GM12865 (cell line): ENCODE measurements at regions not wholly inside any gene's neighbourhood (a gene's known extent, or its start where the extent isn't known, plus 50 kb on each side); places are given as distances from the start of the nearest gene placed in this dataset.

Experiments used
- DNase-seq: peaks from one replicate; pipeline ENCODE4 v3.0.0; 2010; ENCODE audit warnings: low read depth
- H3K4me3 ChIP-seq: 2 replicates; pipeline ENCODE4 v1.5.1; 2011; ENCODE audit warnings: mild to moderate bottlenecking, low read depth, low read length, control low read depth
- TF ChIP-seq, protein P1 (sequence below): IDR thresholded peaks from 2 replicates; pipeline ENCODE4 v1.5.1; 2011; ENCODE audit warnings: low read length, control low read depth, low read depth, inconsistent platforms; ENCODE audit not compliant: insufficient read depth; ENCODE audit errors: missing control alignments

DNA sequence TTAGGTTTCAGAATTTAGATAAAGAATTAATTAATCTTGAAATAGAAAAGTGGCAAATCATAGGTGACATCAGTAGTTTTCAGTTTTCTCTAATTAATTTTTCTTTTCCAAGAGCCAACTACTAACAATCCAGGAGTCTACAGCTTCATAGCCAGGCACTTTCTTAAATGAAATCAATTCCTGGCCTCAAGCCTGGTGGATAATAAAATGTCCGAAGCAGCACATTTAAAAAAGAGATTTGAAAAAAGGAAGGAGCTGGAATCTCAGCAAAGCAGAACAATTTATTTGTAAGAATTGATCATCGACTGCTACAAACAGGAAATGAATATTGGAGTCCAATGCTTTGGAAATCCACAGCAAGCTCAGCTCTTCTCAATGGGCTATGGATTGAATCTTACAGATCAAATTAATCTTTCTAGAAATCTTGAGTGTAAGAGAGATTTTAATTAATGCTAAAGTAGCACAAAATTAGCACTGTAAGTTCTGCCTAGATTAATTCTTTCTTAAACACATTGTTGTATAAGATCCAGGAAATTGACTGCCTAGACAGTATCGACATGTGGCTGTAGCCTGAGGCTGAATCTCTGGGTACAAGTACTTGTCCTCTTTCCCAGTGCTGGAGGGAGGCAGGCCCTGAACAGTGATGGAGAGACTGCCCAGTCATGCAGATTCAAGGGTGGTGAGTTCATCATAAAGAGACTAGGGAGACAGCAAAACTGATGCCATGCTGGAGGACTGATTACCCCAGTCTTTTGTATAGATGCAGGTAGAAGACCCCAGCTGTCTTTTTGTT is 167.8 kb upstream of the POU2AF2 start:
- DNase-seq = no peak
- no peak overlapping the region for H3K4me3 ChIP-seq
- TF ChIP-seq, protein P1, sequence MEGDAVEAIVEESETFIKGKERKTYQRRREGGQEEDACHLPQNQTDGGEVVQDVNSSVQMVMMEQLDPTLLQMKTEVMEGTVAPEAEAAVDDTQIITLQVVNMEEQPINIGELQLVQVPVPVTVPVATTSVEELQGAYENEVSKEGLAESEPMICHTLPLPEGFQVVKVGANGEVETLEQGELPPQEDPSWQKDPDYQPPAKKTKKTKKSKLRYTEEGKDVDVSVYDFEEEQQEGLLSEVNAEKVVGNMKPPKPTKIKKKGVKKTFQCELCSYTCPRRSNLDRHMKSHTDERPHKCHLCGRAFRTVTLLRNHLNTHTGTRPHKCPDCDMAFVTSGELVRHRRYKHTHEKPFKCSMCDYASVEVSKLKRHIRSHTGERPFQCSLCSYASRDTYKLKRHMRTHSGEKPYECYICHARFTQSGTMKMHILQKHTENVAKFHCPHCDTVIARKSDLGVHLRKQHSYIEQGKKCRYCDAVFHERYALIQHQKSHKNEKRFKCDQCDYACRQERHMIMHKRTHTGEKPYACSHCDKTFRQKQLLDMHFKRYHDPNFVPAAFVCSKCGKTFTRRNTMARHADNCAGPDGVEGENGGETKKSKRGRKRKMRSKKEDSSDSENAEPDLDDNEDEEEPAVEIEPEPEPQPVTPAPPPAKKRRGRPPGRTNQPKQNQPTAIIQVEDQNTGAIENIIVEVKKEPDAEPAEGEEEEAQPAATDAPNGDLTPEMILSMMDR = no peak

DNA sequence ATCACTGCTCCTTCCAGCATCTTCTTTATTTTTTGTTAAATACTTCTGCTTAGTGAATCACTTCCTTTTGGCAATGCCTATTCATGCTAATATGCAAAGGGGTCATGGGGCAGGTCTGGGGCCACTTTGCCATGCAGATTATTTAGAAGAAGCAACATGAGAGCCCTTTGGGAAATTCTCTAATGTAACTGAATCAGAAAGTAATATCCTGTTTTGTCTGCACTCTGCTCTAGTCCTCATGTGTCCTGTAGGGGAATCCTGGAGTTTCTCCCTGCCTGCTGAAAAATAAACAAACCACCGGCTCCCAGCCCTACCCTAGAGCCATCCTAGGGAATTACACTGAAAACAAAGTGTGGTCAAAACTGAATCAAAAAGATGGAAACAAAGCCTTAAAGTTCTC is 176.5 kb upstream of the POU2AF2 start:
- DNase-seq = no peak
- TF ChIP-seq, protein P1 = no peak
- H3K4me3 ChIP-seq = no peak overlapping the region

DNA sequence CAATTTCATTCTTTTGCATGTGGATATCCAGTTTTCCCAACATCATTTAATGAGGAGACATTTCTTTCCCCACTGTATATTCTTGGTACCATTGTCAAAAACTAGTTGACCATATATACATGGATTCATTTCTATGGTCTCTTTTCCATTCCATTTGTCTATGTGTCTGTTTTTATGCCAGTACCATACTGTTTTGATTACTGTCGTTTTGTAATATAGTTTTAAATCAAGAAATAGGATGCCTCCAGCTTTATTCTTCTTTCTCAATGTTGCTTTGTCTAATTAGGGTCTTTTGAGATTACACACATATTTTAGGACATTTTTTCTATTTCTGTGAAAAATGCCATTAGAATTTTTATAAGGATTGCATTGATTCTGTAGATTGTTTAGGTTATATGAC is 177.5 kb upstream of the POU2AF2 start:
- H3K4me3 ChIP-seq = no peak overlapping the region
- DNase-seq = no peak
- TF ChIP-seq, protein P1 = no peak

DNA sequence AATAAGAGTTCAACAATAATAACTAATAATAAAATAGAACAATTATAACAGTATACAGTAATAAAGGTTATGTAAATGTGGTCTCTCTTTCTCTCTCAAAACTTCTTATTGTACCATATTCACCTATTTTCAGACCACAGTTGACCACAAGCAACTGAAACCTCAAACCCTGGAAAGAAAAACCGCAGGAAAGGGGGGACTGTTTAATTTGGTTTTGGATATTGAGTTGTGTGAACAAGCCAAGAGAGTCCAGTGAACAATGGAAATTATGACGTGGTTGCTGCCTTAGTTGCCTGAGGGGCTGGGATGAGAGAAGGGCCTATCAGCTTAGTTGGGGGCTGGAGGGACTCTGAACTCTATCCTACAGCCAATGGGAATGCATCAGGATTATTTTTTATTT is 178.7 kb upstream of the POU2AF2 start:
- DNase-seq = no peak
- H3K4me3 ChIP-seq = no peak overlapping the region
- TF ChIP-seq, protein P1 = no peak

DNA sequence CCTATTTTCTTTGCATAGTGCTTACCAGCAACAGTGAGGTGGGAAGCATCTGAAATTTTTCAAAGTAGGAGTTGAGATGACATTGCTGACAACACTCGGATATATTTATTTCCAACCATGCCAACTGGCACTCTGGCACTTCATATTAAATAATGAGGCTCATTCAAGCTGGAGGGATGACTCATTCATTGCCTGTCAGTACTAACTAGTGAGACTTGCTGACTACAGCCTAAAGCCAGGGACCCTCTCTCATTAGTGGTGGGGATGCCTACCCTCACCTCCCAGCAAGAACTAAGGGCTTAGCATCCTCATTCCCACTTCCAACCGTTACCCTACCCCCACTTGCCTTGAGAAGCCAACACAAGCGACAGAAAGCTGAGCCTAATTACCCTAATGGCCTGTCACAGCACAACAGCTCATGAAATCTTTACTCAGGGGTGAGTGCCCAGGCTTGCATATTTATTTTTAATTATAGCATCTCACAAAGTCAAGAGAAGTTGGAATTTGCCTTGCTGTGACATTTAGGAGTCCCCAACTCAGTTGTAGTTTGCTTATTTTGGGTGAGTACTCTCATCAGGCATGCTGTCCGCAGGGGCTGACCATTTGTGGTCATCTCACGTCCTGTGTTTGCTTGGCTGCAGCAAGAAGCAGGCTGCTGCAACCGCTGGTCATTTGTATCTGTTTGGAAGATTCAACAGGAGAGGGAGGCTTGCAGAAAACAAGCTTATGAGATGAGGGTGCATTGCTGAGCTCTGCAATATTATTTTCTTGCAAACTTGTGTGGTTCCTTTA is 181.6 kb upstream of the POU2AF2 start:
- H3K4me3 ChIP-seq = no peak overlapping the region
- DNase-seq = no peak
- TF ChIP-seq, protein P1 = no peak

DNA sequence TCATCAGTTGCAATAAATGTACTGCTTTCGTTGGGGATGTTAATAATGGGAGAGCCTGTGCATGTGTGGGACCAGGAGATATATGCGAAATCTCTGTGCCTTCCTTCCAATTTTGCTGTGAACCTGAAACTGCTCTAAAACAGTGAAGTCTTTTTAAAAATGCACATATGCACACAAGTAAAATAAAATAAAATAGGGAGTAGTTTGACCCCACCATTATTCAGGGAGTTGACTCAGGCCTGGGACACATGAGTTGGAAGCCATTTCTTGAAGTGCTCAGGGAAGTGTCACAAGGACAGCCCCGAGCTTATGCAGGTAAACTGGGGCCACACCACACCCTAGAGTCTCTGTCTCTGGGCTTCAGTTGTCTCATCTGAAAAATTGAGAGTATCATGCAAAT is 183.1 kb upstream of the POU2AF2 start:
- H3K4me3 ChIP-seq = no peak overlapping the region
- TF ChIP-seq, protein P1 = no peak
- no peak for DNase-seq
